GM19467 (cell line): ENCODE measurements at regions not wholly inside any gene's neighbourhood (a gene's known extent, or its start where the extent isn't known, plus 50 kb on each side); places are given as distances from the start of the nearest gene placed in this dataset.
"Not testable (repeated sequence)": the region's sequence is repeated elsewhere in the genome, so short reads cannot be mapped to it uniquely, and the experiment has no call there.

Experiments used
- ATAC-seq: cut with Tn5 transposase; IDR thresholded peaks from one replicate; pipeline ENCODE4 v1.9.1; 2021; ENCODE audit warnings: mild to moderate bottlenecking, moderate library complexity; ENCODE audit not compliant: unreplicated experiment

DNA sequence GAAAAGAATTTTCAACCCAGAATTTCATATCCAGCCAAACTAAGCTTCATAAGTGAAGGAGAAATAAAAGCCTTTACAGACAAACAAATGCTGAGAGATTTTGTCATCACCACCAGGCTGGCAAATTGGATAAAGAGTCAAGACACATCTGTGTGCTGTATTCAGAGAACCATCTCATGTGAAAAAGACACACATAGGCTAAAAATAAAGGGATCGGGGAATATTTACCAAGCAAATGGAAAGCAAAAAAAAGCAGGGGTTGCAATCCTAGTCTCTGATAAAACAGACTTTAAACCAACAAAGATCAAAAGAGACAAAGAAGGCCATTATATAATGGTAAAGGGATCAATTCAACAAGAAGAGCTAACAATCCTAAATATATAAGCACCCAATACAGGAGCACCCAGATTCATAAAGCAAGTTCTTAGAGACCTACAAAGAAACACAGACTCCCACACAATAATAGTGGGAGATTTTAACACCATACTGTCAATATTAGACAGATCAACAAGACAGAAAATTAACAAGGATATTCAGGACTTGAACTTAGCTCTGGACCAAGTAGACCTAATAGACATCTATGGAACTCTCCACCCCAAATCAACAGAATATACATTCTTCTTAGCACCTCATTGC lies 55.9 kb upstream of the ACSM6 start:
- not testable (repeated sequence) for ATAC-seq

DNA sequence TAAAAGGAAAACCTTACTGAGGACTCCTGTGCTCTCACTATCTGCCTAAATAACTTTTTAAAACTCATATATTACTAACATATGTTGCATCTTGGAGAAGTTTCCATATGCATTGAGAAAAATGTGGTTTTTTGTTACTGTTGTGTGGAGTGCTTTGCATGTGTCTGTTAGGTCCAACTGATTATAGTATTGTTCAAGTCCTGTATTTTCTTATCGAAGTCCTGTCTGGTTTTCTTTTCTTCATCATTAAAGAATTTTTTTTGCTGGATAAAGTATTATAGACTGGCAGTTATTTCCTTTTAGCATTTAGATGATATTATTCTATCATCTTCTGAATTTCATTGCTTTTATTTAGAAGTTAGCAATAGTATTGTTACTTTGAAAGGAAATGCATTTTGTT lies 59.5 kb upstream of the ACSM6 start:
- no peak for ATAC-seq

DNA sequence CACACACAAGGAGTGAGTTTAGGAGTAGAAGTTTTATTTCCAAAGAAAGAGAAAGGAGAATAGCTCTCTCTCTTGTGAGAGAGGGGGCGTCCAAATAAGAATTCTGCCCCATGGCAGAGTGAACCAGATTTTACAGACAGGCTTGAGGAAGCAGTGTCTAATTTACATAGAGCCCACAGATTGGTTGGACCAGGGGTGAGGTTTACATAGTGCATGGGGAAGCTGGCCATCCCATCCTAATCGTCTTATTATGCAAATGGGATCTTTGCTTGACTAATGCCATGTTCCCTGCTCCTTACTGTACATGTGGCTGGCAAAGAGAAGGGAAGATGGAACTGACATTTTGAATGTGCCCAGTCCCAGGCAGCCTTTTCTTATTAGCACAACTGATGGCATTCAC lies 60.0 kb upstream of the ACSM6 start:
- no peak for ATAC-seq

DNA sequence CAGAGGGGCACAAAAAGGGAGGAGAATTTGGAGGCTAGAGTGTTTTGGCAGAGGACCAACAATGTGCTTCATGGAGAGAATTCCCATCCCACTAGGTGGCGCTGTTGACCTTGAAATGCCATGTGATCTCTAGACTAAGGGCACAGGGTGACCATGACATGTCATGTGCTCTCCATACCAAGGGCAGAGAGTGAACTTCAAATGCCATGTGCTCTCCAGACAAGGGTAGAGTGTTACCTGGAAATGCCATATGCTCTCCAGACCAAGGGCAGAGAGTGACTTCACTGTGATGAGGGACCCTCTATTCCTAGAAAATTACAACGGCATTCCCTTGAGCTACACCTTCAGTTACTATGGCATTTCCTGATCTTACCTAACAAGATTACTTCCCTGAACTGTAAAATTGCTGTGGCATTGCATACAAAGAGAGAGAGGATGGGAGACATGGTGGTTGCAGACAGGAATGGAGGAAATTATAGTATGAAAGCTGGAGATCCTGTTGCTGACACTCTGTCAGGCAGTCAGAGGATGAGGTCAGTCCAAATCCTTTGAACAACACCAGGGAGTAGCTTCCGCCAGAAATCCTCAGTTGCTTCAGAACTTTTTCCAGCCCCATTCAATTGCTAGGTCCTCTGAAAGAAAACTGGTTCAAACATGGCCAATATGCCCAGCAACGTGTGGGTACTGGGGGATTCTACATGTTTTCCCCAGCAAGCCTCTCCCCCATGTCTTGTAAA lies 60.9 kb upstream of the ACSM6 start:
- ATAC-seq = peak; percentile 86

DNA sequence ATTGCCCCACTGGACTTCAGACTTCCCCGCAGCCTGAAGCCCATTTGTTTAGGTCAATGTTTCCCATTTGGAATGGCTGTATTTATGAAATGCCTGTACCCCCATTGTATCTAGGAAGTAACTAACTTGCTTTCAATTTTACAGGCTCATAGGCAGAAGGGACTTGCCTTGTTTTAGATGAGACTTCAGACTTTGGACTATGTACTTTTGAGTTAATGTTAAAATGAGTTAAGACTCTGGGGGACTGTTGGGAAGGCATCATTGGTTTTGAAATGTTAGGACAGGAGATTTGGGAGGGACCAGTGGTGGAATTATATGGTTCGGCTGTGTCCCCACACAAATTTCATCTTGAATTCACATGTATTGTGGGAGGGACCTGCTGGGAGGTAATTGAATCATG lies 61.1 kb upstream of the CYP2C8 start:
- not testable (repeated sequence) for ATAC-seq

DNA sequence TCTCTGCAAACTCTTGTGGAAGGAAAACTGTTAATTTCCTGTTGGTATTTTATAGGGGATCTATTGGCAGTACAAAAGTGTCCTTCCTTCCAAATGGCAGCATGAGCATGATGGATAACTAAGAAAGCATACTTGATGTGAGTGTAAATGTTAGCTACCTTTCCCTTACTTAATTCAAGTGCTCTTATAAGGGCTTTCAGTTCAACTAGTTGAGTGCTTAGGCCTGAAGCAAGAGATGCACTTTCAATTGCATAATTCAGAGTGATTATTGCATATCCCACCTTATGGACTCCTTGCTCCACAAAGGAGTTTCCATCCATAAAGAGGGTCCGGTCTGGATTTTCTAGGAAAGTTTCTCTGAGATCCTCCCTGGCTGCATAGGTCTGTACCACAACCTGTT lies 56.3 kb upstream of the CYP2C8 start:
- ATAC-seq = no peak

DNA sequence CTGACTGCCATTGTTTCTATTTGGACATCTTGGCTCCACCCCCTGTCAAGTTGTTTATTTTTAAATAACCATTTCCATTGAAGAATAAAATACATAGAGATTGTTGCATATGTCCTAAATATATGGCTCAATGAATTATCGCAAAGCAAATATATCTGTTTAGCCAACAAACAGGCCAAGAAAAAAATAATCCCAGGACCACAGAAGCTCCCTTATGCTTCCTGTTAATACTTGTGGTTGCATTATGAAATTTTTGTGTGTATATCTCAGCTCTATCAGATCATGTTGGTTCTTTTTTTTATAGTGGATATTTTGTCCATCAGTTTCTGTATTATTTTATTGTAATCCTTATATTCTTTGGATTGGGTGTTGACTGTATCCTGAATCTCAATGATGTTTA lies 53.4 kb upstream of the CYP2C8 start:
- no peak for ATAC-seq

DNA sequence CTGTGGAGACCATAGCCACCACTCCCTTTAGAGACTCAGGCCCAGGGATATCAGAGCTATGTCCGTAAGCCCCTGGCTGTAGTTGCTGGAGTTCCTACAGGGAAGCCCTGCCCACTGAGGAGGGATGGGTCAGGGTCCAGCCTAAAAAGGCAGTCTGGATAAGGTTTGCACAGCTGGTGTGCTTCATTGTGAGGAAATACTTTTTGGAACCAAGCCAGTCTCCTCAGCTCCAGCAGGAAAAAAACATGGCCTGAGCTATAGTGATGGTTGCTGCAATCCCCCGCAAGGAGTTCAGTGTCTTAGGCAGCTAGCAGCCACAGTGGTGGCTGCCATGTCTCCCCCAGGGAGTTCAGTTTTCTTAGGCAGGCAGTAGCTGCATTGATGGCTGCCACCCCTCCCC lies 52.6 kb upstream of the CYP2C8 start:
- ATAC-seq = no peak
